RWPE1 (cell line): ENCODE measurements at regions not wholly inside any gene's neighbourhood (a gene's known extent, or its start where the extent isn't known, plus 50 kb on each side); places are given as distances from the start of the nearest gene placed in this dataset.

Experiments
- CTCF ChIA-PET: fragments of 350-600 bp; sonication (Branson Sonifier 250); formaldehyde crosslinking; extraction: SDS; loops from one replicate; lab custom pipeline; 2021; lab: Yijun Ruan, JAX
- POLR2A ChIA-PET: fragments of 400-600 bp; formaldehyde crosslinking; extraction: SDS; loops from one replicate; lab custom pipeline; 2020; ENCODE audit warnings: antibody characterized with exemption; ENCODE audit not compliant: low non-redundant PET; lab: Yijun Ruan, JAX
- DNase-seq: peaks from one replicate; pipeline ENCODE4 v3.0.0; 2012; ENCODE audit warnings: low spot score
- H3K27ac ChIP-seq: fragments of 450-650 bp; 2 replicates; pipeline ENCODE4 v1.5.1; 2017
- CTCF ChIP-seq: fragments of 450-650 bp; conservative IDR thresholded peaks from 2 replicates; pipeline ENCODE4 v1.5.1; 2017; ENCODE audit warnings: low read depth, mild to moderate bottlenecking

GRCh38 chr18:51821610-51822009, 518.4 kb upstream of the DCC start:
- no peak for DNase-seq
- TF ChIP-seq CTCF, result no peak
- ChIA-PET POLR2A (no interaction called here), CTCF (no interaction called here)
- H3K27ac ChIP-seq, result no peak overlapping the region

GRCh38 chr18:51824746-51825145, 515.3 kb upstream of the DCC start:
- no peak overlapping the region for H3K27ac ChIP-seq
- no peak for DNase-seq
- no peak for TF ChIP-seq CTCF
- POLR2A ChIA-PET, result no interaction called here
- CTCF ChIA-PET, result no interaction called here

GRCh38 chr18:51833850-51834249, 506.1 kb upstream of the DCC start:
- H3K27ac ChIP-seq, result no peak overlapping the region
- CTCF ChIA-PET, result no interaction called here
- no peak for TF ChIP-seq CTCF
- no peak for DNase-seq
- POLR2A ChIA-PET, result no interaction called here

- CTCF ChIA-PET, result no interaction called here
- DNase-seq, result no peak
- POLR2A ChIA-PET, result no interaction called here
- H3K27ac ChIP-seq, result no peak overlapping the region
- no peak for TF ChIP-seq CTCF
Observed at GRCh38 chr18:51848702-51849101, 491.3 kb upstream of the DCC start.

- no peak overlapping the region for H3K27ac ChIP-seq
- CTCF ChIA-PET, result no interaction called here
- TF ChIP-seq CTCF, result no peak
- POLR2A ChIA-PET, result no interaction called here
- DNase-seq, result no peak
Observed at GRCh38 chr18:51852681-51853080, 487.3 kb upstream of the DCC start.

GRCh38 chr18:51857989-51858388, 482.0 kb upstream of the DCC start:
- TF ChIP-seq CTCF, result no peak
- H3K27ac ChIP-seq, result no peak overlapping the region
- DNase-seq, result no peak
- CTCF ChIA-PET, result no interaction called here
- POLR2A ChIA-PET, result no interaction called here

GRCh38 chr18:51861046-51861445, 479.0 kb upstream of the DCC start:
- DNase-seq, result no peak
- ChIA-PET POLR2A (no interaction called here), CTCF (no interaction called here)
- TF ChIP-seq CTCF, result no peak
- H3K27ac ChIP-seq, result no peak overlapping the region
